Hypothalamus (tissue), 51 donors: ENCODE measurements at regions not wholly inside any gene's neighbourhood (a gene's known extent, or its start where the extent isn't known, plus 50 kb on each side); places are given as distances from the start of the nearest gene placed in this dataset.
"Not testable (repeated sequence)": the region's sequence is repeated elsewhere in the genome, so short reads cannot be mapped to it uniquely, and the experiment has no call there.

Experiments
- DNase-seq, 51 donors: peaks; one replicate each; lab custom pipeline; 2025; lab: John Stamatoyannopoulos, UW

- no peak for DNase-seq
Measured at GRCh38 chr1:48089356-48089891, 92.2 kb upstream of the TRABD2B start.

GRCh38 chr1:48084826-48085225 is 87.6 kb upstream of the TRABD2B start:
- no peak for DNase-seq

- DNase-seq, result no peak
Measured at GRCh38 chr1:48082271-48082962, 85.2 kb upstream of the TRABD2B start.

- no peak for DNase-seq
Measured at GRCh38 chr1:48080331-48081255, 83.4 kb upstream of the TRABD2B start.

GRCh38 chr1:48079096-48079495 is 81.9 kb upstream of the TRABD2B start:
- DNase-seq, result no peak

GRCh38 chr1:48077795-48078222 is 80.6 kb upstream of the TRABD2B start:
- DNase-seq, result no peak

GRCh38 chr1:48076017-48076416 is 78.8 kb upstream of the TRABD2B start:
- DNase-seq, result no peak

- no peak for DNase-seq
Measured at GRCh38 chr1:48073798-48074530, 76.8 kb upstream of the TRABD2B start.

GRCh38 chr1:48071513-48071912 is 74.3 kb upstream of the TRABD2B start:
- DNase-seq, result no peak

GRCh38 chr1:48070396-48070750 is 73.2 kb upstream of the TRABD2B start:
- no peak for DNase-seq

GRCh38 chr1:48069662-48070395 is 72.6 kb upstream of the TRABD2B start:
- no peak for DNase-seq

GRCh38 chr1:48068206-48068605 is 71.0 kb upstream of the TRABD2B start:
- no peak for DNase-seq

- DNase-seq, result no peak
Measured at GRCh38 chr1:48066936-48067335, 69.8 kb upstream of the TRABD2B start.

GRCh38 chr1:48064693-48065092 is 67.5 kb upstream of the TRABD2B start:
- DNase-seq, result not testable (repeated sequence)

GRCh38 chr1:48062353-48062752 is 65.2 kb upstream of the TRABD2B start:
- no peak for DNase-seq

GRCh38 chr1:48061162-48062136 is 64.3 kb upstream of the TRABD2B start:
- DNase-seq, result peak in 29 of 51 donors; percentile 1 to 65 (median 32)

- DNase-seq, result no peak
Measured at GRCh38 chr1:48059289-48059688, 62.1 kb upstream of the TRABD2B start.

GRCh38 chr1:48058135-48059025 is 61.2 kb upstream of the TRABD2B start:
- DNase-seq, result no peak
